ENCODE measurements at regions not wholly inside any gene's neighbourhood (a gene's known extent, or its start where the extent isn't known, plus 50 kb on each side); places are given as distances from the start of the nearest gene placed in this dataset.
A peak's percentile ranks its signal among the peaks of the same experiment; 100 is the strongest.

- Mint-ChIP-seq H3K27ac (peak overlapping the region; percentile 97), H3K4me3 (peak overlapping the region; percentile 70), H3K27me3 (no peaks in the 10 kb centered on the region), H3K9me3 (no peaks in the 10 kb centered on the region), H3K4me1 (peaks cover 23% of the 10 kb centered on the region), H3K36me3 (ENCODE audit: low read depth) (no peaks in the 10 kb centered on the region)
- intact Hi-C loops (cut with micrococcal nuclease): loop anchor here (1.0 to 5.0 kb wide), 7 partner anchors 8 to 417 kb away; partner anchors contain the start of gene ARAP2
- peak; percentile 88 for DNase-seq
Measured at GRCh38 chr4:36394352-36394903, 113.0 kb downstream of the DTHD1 start.

- H3K36me3 Mint-ChIP-seq (ENCODE audit: low read depth): no peaks in the 10 kb centered on the region
- no peak overlapping the region for H3K4me3 Mint-ChIP-seq
- intact Hi-C loops (cut with micrococcal nuclease): loop anchor here (1.0 kb wide), 2 partner anchors 49 to 114 kb away; no protein-coding TSS in a partner anchor
- no peak overlapping the region for H3K27ac Mint-ChIP-seq
- H3K27me3 Mint-ChIP-seq: peaks cover 10% of the 10 kb centered on the region
- peaks cover 21% of the 10 kb centered on the region for H3K4me1 Mint-ChIP-seq
- H3K9me3 Mint-ChIP-seq: peaks cover 6% of the 10 kb centered on the region
- peak; percentile 86 for DNase-seq
Measured at GRCh38 chr4:36399762-36400353, 118.4 kb downstream of the DTHD1 start.

GRCh38 chr4:36402008-36402758, 120.8 kb downstream of the DTHD1 start:
- Mint-ChIP-seq H3K27ac (no peak overlapping the region), H3K36me3 (ENCODE audit: low read depth) (no peaks in the 10 kb centered on the region), H3K4me1 (peaks cover 14% of the 10 kb centered on the region), H3K9me3 (peaks cover 6% of the 10 kb centered on the region), H3K4me3 (no peak overlapping the region), H3K27me3 (peaks cover 18% of the 10 kb centered on the region)
- DNase-seq: no peak
- intact Hi-C loops (cut with micrococcal nuclease): no loop called here

- intact Hi-C loops (cut with micrococcal nuclease): loop anchor here (10.0 kb wide), 1 partner anchor 973 kb away; no protein-coding TSS in a partner anchor
- DNase-seq: no peak
- no peak overlapping the region for H3K27ac Mint-ChIP-seq
- no peak overlapping the region for H3K4me3 Mint-ChIP-seq
- H3K36me3 Mint-ChIP-seq (ENCODE audit: low read depth): no peaks in the 10 kb centered on the region
- peaks cover 35% of the 10 kb centered on the region for H3K27me3 Mint-ChIP-seq
- no peaks in the 10 kb centered on the region for H3K4me1 Mint-ChIP-seq
- H3K9me3 Mint-ChIP-seq: no peaks in the 10 kb centered on the region
Measured at GRCh38 chr4:36411338-36411737, 129.9 kb downstream of the DTHD1 start.

GRCh38 chr4:36414248-36414647, 132.8 kb downstream of the DTHD1 start:
- no peak for DNase-seq
- intact Hi-C loops (cut with micrococcal nuclease): loop anchor here (10.0 kb wide), 1 partner anchor 971 kb away; no protein-coding TSS in a partner anchor
- Mint-ChIP-seq H3K27me3 (peaks cover 34% of the 10 kb centered on the region), H3K36me3 (ENCODE audit: low read depth) (no peaks in the 10 kb centered on the region), H3K4me3 (no peak overlapping the region), H3K4me1 (no peaks in the 10 kb centered on the region), H3K27ac (no peak overlapping the region), H3K9me3 (no peaks in the 10 kb centered on the region)

- no peak overlapping the region for H3K27ac Mint-ChIP-seq
- intact Hi-C loops (cut with micrococcal nuclease): loop anchor here (10.0 kb wide), 1 partner anchor 968 kb away; no protein-coding TSS in a partner anchor
- no peak overlapping the region for H3K4me3 Mint-ChIP-seq
- H3K27me3 Mint-ChIP-seq: peaks cover 22% of the 10 kb centered on the region
- no peak for DNase-seq
- H3K36me3 Mint-ChIP-seq (ENCODE audit: low read depth): no peaks in the 10 kb centered on the region
- no peaks in the 10 kb centered on the region for H3K4me1 Mint-ChIP-seq
- H3K9me3 Mint-ChIP-seq: no peaks in the 10 kb centered on the region
Measured at GRCh38 chr4:36417146-36417545, 135.7 kb downstream of the DTHD1 start.

- Mint-ChIP-seq H3K9me3 (no peaks in the 10 kb centered on the region), H3K36me3 (ENCODE audit: low read depth) (no peaks in the 10 kb centered on the region), H3K4me1 (no peaks in the 10 kb centered on the region), H3K27me3 (peaks cover 27% of the 10 kb centered on the region), H3K27ac (no peak overlapping the region), H3K4me3 (no peak overlapping the region)
- intact Hi-C loops (cut with micrococcal nuclease): no loop called here
- no peak for DNase-seq
Measured at GRCh38 chr4:36420111-36420679, 138.8 kb downstream of the DTHD1 start.

- Mint-ChIP-seq H3K27ac (no peak overlapping the region), H3K9me3 (no peaks in the 10 kb centered on the region), H3K4me1 (no peaks in the 10 kb centered on the region), H3K36me3 (ENCODE audit: low read depth) (no peaks in the 10 kb centered on the region), H3K27me3 (peaks cover 20% of the 10 kb centered on the region), H3K4me3 (no peak overlapping the region)
- intact Hi-C loops (cut with micrococcal nuclease): no loop called here
- no peak for DNase-seq
Measured at GRCh38 chr4:36422607-36423006, 141.2 kb downstream of the DTHD1 start.

GRCh38 chr4:36426741-36427140, 145.3 kb downstream of the DTHD1 start:
- no peaks in the 10 kb centered on the region for H3K4me1 Mint-ChIP-seq
- no peak for DNase-seq
- H3K27me3 Mint-ChIP-seq: peaks cover 26% of the 10 kb centered on the region
- H3K36me3 Mint-ChIP-seq (ENCODE audit: low read depth): no peaks in the 10 kb centered on the region
- no peak overlapping the region for H3K4me3 Mint-ChIP-seq
- H3K27ac Mint-ChIP-seq: no peak overlapping the region
- no peaks in the 10 kb centered on the region for H3K9me3 Mint-ChIP-seq
- intact Hi-C loops (cut with micrococcal nuclease): no loop called here

GRCh38 chr4:36427696-36428095, 146.3 kb downstream of the DTHD1 start:
- Mint-ChIP-seq H3K4me3 (no peak overlapping the region), H3K27ac (no peak overlapping the region), H3K27me3 (peaks cover 23% of the 10 kb centered on the region), H3K4me1 (no peaks in the 10 kb centered on the region), H3K9me3 (no peaks in the 10 kb centered on the region), H3K36me3 (ENCODE audit: low read depth) (no peaks in the 10 kb centered on the region)
- intact Hi-C loops (cut with micrococcal nuclease): no loop called here
- no peak for DNase-seq

- Mint-ChIP-seq H3K4me3 (no peak overlapping the region), H3K9me3 (peaks cover 4% of the 10 kb centered on the region), H3K27ac (no peak overlapping the region), H3K36me3 (ENCODE audit: low read depth) (no peaks in the 10 kb centered on the region), H3K27me3 (peaks cover 13% of the 10 kb centered on the region), H3K4me1 (no peaks in the 10 kb centered on the region)
- intact Hi-C loops (cut with micrococcal nuclease): no loop called here
- no peak for DNase-seq
Measured at GRCh38 chr4:36432586-36432985, 151.2 kb downstream of the DTHD1 start.

- Mint-ChIP-seq H3K27ac (no peak overlapping the region), H3K36me3 (ENCODE audit: low read depth) (no peaks in the 10 kb centered on the region), H3K4me3 (no peak overlapping the region), H3K9me3 (peaks cover 4% of the 10 kb centered on the region), H3K27me3 (no peaks in the 10 kb centered on the region), H3K4me1 (no peaks in the 10 kb centered on the region)
- no peak for DNase-seq
- intact Hi-C loops (cut with micrococcal nuclease): no loop called here
Measured at GRCh38 chr4:36439556-36439955, 158.1 kb downstream of the DTHD1 start.

GRCh38 chr4:36445480-36445879, 164.1 kb downstream of the DTHD1 start:
- no peak for DNase-seq
- intact Hi-C loops (cut with micrococcal nuclease): no loop called here
- peaks cover 3% of the 10 kb centered on the region for H3K27me3 Mint-ChIP-seq
- H3K4me1 Mint-ChIP-seq: no peaks in the 10 kb centered on the region
- no peak overlapping the region for H3K27ac Mint-ChIP-seq
- no peaks in the 10 kb centered on the region for H3K36me3 Mint-ChIP-seq (ENCODE audit: low read depth)
- H3K9me3 Mint-ChIP-seq: no peaks in the 10 kb centered on the region
- H3K4me3 Mint-ChIP-seq: no peak overlapping the region

GRCh38 chr4:36446275-36446674, 164.9 kb downstream of the DTHD1 start:
- Mint-ChIP-seq H3K27me3 (peaks cover 3% of the 10 kb centered on the region), H3K36me3 (ENCODE audit: low read depth) (no peaks in the 10 kb centered on the region), H3K27ac (no peak overlapping the region), H3K4me3 (no peak overlapping the region), H3K9me3 (no peaks in the 10 kb centered on the region), H3K4me1 (no peaks in the 10 kb centered on the region)
- DNase-seq: no peak
- intact Hi-C loops (cut with micrococcal nuclease): no loop called here
